ENCODE measurements at regions not wholly inside any gene's neighbourhood (a gene's known extent, or its start where the extent isn't known, plus 50 kb on each side); places are given as distances from the start of the nearest gene placed in this dataset.
"Not testable (repeated sequence)": the region's sequence is repeated elsewhere in the genome, so short reads cannot be mapped to it uniquely, and the experiment has no call there.

GRCh38 chrX:56125946-56126345, 106.2 kb upstream of the KLF8 start:
- Mint-ChIP-seq H3K4me1 (ENCODE audit: low read depth) (no peaks in the 10 kb centered on the region), H3K27ac (no peak overlapping the region), H3K27me3 (no peaks in the 10 kb centered on the region), H3K9me3 (peaks cover 10% of the 10 kb centered on the region), H3K36me3 (ENCODE audit: low read depth) (no peaks in the 10 kb centered on the region), H3K4me3 (no peak overlapping the region)
- intact Hi-C loops (cut with micrococcal nuclease) = no loop called here
- ATAC-seq = no peak
- ChIA-PET CTCF (no interaction called here), POLR2A (no interaction called here)
- TF ChIP-seq, protein P1, sequence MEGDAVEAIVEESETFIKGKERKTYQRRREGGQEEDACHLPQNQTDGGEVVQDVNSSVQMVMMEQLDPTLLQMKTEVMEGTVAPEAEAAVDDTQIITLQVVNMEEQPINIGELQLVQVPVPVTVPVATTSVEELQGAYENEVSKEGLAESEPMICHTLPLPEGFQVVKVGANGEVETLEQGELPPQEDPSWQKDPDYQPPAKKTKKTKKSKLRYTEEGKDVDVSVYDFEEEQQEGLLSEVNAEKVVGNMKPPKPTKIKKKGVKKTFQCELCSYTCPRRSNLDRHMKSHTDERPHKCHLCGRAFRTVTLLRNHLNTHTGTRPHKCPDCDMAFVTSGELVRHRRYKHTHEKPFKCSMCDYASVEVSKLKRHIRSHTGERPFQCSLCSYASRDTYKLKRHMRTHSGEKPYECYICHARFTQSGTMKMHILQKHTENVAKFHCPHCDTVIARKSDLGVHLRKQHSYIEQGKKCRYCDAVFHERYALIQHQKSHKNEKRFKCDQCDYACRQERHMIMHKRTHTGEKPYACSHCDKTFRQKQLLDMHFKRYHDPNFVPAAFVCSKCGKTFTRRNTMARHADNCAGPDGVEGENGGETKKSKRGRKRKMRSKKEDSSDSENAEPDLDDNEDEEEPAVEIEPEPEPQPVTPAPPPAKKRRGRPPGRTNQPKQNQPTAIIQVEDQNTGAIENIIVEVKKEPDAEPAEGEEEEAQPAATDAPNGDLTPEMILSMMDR (IDR thresholded peaks at IDR 0.05) = no peak
- no peak for DNase-seq

DNA sequence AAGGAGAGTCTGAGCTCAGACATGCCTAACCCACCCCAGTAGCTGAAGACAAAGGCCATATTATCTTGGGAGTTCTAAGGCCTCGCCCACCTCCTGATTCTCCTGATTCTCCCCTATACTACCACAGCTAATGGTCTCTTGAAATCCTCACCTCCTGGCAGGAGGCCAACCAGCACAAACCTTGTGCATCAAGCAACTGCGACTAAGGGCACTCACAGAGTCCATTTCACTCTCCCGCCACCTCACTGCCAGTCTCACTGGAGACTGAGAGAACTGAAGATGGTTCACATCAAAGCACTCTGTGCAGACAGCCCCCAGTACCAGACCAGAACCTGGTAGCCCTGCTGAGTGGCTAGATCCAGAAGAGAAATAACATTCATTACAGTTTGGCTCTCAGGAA, 102.1 kb upstream of the KLF8 start:
- H3K36me3 Mint-ChIP-seq (ENCODE audit: low read depth) = no peaks in the 10 kb centered on the region
- H3K27me3 Mint-ChIP-seq = no peaks in the 10 kb centered on the region
- H3K27ac Mint-ChIP-seq = no peak overlapping the region
- intact Hi-C loops (cut with micrococcal nuclease) = no loop called here
- ATAC-seq (no peak), DNase-seq (no peak)
- ChIA-PET POLR2A (no interaction called here), CTCF (no interaction called here)
- no peak overlapping the region for H3K4me3 Mint-ChIP-seq
- peaks cover 24% of the 10 kb centered on the region for H3K9me3 Mint-ChIP-seq
- H3K4me1 Mint-ChIP-seq (ENCODE audit: low read depth) = no peaks in the 10 kb centered on the region
- TF ChIP-seq, protein P1 (IDR thresholded peaks at IDR 0.05) = no peak

- no peak for ATAC-seq
- Mint-ChIP-seq H3K36me3 (ENCODE audit: low read depth) (no peaks in the 10 kb centered on the region), H3K27ac (no peak overlapping the region), H3K27me3 (no peaks in the 10 kb centered on the region), H3K9me3 (peaks cover 23% of the 10 kb centered on the region), H3K4me3 (no peak overlapping the region), H3K4me1 (ENCODE audit: low read depth) (no peaks in the 10 kb centered on the region)
- CTCF ChIA-PET = no interaction called here
- no peak for DNase-seq
- TF ChIP-seq, protein P1 (IDR thresholded peaks at IDR 0.05) = no peak
- intact Hi-C loops (cut with micrococcal nuclease) = no loop called here
- POLR2A ChIA-PET = no interaction called here
Observed at GRCh38 chrX:56130436-56130835, 101.7 kb upstream of the KLF8 start.

DNA sequence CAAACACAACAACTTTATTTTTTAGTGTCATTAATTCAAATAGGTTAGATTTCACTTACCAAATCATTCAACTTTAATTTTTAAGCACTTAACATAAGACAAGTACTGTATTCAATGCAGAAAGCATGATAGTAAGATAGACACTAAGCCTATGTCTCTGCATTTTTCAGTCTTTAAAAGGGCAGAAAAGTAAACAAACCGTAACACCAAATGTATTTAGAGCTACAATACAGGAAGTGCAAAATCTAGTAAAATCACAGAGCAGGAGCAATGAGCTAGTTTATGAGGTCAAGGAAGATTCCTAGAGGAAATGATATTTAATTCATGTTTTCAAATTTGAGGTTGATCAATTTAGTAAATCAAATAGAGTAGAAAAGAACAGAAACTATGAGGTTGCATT, 68.0 kb upstream of the KLF8 start:
- POLR2A ChIA-PET, CTCF ChIA-PET: not testable (repeated sequence)

More for the DNA sequence above, 68.0 kb upstream of the KLF8 start:
- H3K4me3 Mint-ChIP-seq; intact Hi-C loops (cut with micrococcal nuclease); DNase-seq; H3K27me3 Mint-ChIP-seq; ATAC-seq; H3K36me3 Mint-ChIP-seq (ENCODE audit: low read depth); H3K4me1 Mint-ChIP-seq (ENCODE audit: low read depth); H3K27ac Mint-ChIP-seq: not testable (repeated sequence)
- peaks cover 11% of the 10 kb centered on the region for H3K9me3 Mint-ChIP-seq

Measured in activated CD8-positive, alpha-beta T cell treated with anti-CD3 and anti-CD28 coated beads for 36 hours (primary cell).